Spleen (tissue), 11 donors: ENCODE measurements at regions not wholly inside any gene's neighbourhood (a gene's known extent, or its start where the extent isn't known, plus 50 kb on each side); places are given as distances from the start of the nearest gene placed in this dataset.

Source experiments
- DNase-seq: peaks from one replicate; pipeline ENCODE4 v3.0.0-alpha.2; 2020
- H3K27ac ChIP-seq, 8 donors: fragments of 200-600 bp; sonication (generic) in 7 of 8; 1 replicate in 4 of 8; 2 replicates in 4 of 8; pipeline versions ENCODE4 v1.5.0 to v1.8.0; 2016 to 2021; ENCODE audit warnings: inconsistent platforms in 4 of 8, mild to moderate bottlenecking in 4 of 8, moderate library complexity in 1 of 8
- H3K27me3 ChIP-seq, 7 donors: fragments of 200-600 bp; sonication (generic) in 6 of 7; replicated peaks in 1 of 7; 1 replicate in 4 of 7; 2 replicates in 3 of 7; pipeline versions ENCODE4 v1.5.0 to v1.8.0; 2016 to 2021; ENCODE audit warnings: inconsistent platforms in 3 of 7, mild to moderate bottlenecking in 1 of 7
- H3K36me3 ChIP-seq, 6 donors: fragments of 200-600 bp; sonication (generic) in 5 of 6; 1 replicate in 4 of 6; 2 replicates in 2 of 6; pipeline versions ENCODE4 v1.5.0 to v1.8.0; 2016 to 2021; ENCODE audit warnings: inconsistent platforms in 2 of 6
- H3K4me1 ChIP-seq, 6 donors: fragments of 200-600 bp; sonication (generic) in 5 of 6; 1 replicate in 3 of 6; 2 replicates in 3 of 6; pipeline versions ENCODE4 v1.5.0 to v1.8.0; 2016 to 2021; ENCODE audit warnings: inconsistent platforms in 3 of 6
- H3K4me3 ChIP-seq, 8 donors: fragments of 200-600 bp; sonication (generic) in 7 of 8; 1 replicate in 4 of 8; 2 replicates in 4 of 8; pipeline versions ENCODE4 v1.5.0 to v1.8.0; 2016 to 2021; ENCODE audit warnings: inconsistent platforms in 4 of 8, mild to moderate bottlenecking in 4 of 8, moderate library complexity in 2 of 8
- H3K9me3 ChIP-seq, 8 donors: fragments of 200-600 bp; sonication (generic) in 7 of 8; 1 replicate in 4 of 8; 2 replicates in 4 of 8; pipeline versions ENCODE4 v1.5.0 to v1.8.0; 2016 to 2021; ENCODE audit warnings: inconsistent platforms in 4 of 8
- POLR2A ChIP-seq, 3 donors: fragments of 450-650 bp; IDR thresholded peaks; one replicate each; pipeline ENCODE4 v1.5.1; 2017; ENCODE audit warnings: antibody characterized with exemption in 3 of 3, mild to moderate bottlenecking in 1 of 3
- POLR2AphosphoS5 ChIP-seq, 3 donors: sonication (generic); formaldehyde crosslinking; IDR thresholded peaks; one replicate each; pipeline ENCODE4 v1.5.1; 2017; ENCODE audit warnings: antibody characterized with exemption in 3 of 3
- WGBS, 5 donors: extraction: QIAGEN DNeasy Blood & Tissue Kit in 3 of 5; methylation state at CpG; one replicate each; pipeline versions ENCODE4 v1.1.5 to v1.1.7; 2013 to 2018; 5-methylcytosine and 5-hydroxymethylcytosine counted together
- intact Hi-C: fragments of 100-400 bp; cut with DNase I; formaldehyde crosslinking; loops from one replicate; pipeline ENCODE4 v1.15.0; 2023; ENCODE audit warnings: low total_unique reads
- TF ChIP-seq, protein P1 (sequence below), 11 experiments: fragments of 200-600 bp in 7 of 11; fragments of 450-650 bp in 4 of 11; sonication (generic) in 4 of 11; IDR thresholded peaks in 8 of 11; conservative IDR thresholded peaks in 3 of 11; 1 replicate in 7 of 11; 2 replicates in 4 of 11; pipeline versions ENCODE4 v1.4.0 to v1.8.0; 2016 to 2021; ENCODE audit warnings: antibody characterized with exemption in 11 of 11, inconsistent platforms in 4 of 11, mild to moderate bottlenecking in 1 of 11
- donor health status: healthy with polysubstance abuse.
- donor health status: DM: no; HTN: no; CAD: no; lungs with moderate emphysema.
- donor health status: DM: no; HTN: no; CAD: no.
- donor health status: Bipolar disorder and iron deficiency.
- donor health status: healthy.
- donor health status: DM: no; HTN: no; CAD: no.
- donor health status: DM: yes; HTN: yes; CAD: no.

DNA sequence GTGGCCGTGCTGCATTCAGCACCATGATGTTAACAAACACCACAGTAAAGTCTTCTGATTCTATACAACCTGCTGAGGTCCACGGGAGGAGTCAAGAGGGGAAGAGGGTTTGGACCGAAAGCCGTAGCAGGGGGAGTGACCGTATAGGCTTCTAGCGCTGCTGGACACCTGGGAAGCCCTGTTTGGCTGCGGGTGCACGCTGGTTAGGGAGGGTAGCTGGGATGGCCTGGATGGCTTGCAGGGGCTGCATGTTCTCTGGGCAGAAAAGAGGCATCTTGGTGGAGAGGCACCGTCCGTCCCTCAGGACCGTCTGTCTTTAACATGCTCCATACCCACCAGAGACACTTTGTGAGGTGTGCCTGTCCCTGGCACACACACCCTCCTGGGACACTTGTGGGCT lies 251.0 kb upstream of the IRX1 start:
- Histone ChIP-seq H3K27me3 (no peaks in the 10 kb centered on the region), H3K27ac (no peak overlapping the region), H3K4me3 (no peak overlapping the region), H3K4me1 (no peaks in the 10 kb centered on the region), H3K36me3 (no peaks in the 10 kb centered on the region), H3K9me3 (peaks cover 0 to 14% (median 0%) of the 10 kb centered on the region in 8 donors)
- TF ChIP-seq POLR2A (IDR thresholded peaks at IDR 0.05) (no peak), POLR2AphosphoS5 (IDR thresholded peaks at IDR 0.05) (no peak)
- TF ChIP-seq, protein P1, sequence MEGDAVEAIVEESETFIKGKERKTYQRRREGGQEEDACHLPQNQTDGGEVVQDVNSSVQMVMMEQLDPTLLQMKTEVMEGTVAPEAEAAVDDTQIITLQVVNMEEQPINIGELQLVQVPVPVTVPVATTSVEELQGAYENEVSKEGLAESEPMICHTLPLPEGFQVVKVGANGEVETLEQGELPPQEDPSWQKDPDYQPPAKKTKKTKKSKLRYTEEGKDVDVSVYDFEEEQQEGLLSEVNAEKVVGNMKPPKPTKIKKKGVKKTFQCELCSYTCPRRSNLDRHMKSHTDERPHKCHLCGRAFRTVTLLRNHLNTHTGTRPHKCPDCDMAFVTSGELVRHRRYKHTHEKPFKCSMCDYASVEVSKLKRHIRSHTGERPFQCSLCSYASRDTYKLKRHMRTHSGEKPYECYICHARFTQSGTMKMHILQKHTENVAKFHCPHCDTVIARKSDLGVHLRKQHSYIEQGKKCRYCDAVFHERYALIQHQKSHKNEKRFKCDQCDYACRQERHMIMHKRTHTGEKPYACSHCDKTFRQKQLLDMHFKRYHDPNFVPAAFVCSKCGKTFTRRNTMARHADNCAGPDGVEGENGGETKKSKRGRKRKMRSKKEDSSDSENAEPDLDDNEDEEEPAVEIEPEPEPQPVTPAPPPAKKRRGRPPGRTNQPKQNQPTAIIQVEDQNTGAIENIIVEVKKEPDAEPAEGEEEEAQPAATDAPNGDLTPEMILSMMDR (IDR thresholded peaks at IDR 0.05 in 8 of 11, conservative IDR thresholded peaks at IDR 0.05 in 3 of 11), result no peak
- 85 to 90% (median 89%) methylated on average over 10 to 11 of the region's 11 CpGs for WGBS, 5 donors
- DNase-seq, result peak; percentile 46
- intact Hi-C loops, result no loop called here

DNA sequence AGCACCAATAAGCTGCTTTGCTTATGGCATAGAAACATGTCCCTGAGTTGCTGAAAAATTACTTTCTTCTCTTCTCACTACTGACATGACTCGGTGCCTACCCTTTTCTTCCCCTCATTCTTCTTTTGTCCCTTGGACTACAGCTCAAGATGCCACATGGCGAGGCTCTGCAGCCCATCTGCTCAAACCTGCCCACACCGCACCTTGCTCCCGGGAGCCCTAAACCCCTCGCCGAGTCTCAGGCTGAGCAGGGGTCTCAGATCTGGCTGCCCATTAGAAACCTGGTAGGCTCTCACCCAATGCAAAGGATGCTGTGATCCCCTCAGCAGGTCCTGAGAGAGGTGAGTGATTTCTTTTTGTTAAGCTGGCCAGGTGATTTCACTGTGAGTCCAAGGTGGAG lies 251.7 kb upstream of the IRX1 start:
- DNase-seq, result peak; percentile 40
- 79 to 91% (median 88%) methylated on average over 6 of the region's 6 CpGs for WGBS, 5 donors
- intact Hi-C loops, result no loop called here
- Histone ChIP-seq H3K4me1 (no peaks in the 10 kb centered on the region), H3K36me3 (no peaks in the 10 kb centered on the region), H3K4me3 (no peak overlapping the region), H3K27ac (no peak overlapping the region), H3K27me3 (no peaks in the 10 kb centered on the region), H3K9me3 (peaks cover 0 to 14% (median 0%) of the 10 kb centered on the region in 8 donors)
- TF ChIP-seq, protein P1 (IDR thresholded peaks at IDR 0.05 in 8 of 11, conservative IDR thresholded peaks at IDR 0.05 in 3 of 11), result no peak
- TF ChIP-seq POLR2AphosphoS5 (IDR thresholded peaks at IDR 0.05), result no peak
- TF ChIP-seq POLR2A (IDR thresholded peaks at IDR 0.05), result no peak

DNA sequence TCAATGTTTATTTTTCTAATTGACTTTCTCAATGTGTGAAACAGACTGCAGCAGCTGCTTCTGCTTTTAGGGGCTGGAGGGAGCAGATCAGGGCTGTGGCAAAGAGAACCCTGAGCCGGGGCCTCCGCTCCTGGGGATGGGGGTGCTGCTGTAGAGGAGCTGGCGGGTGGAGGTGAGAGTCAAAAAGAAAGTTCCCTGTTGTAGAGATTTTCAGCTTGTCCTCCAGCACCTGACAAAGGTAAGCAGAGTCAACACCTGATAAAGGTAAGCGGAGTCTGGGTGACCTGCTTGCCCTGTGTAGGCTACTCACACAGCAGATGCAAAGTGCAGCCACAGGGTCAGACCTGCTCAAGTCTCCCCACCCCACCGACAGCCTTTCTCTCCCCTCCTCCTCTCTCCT lies 252.4 kb upstream of the IRX1 start:
- H3K27me3 ChIP-seq, result no peaks in the 10 kb centered on the region
- no peaks in the 10 kb centered on the region for H3K4me1 ChIP-seq
- H3K27ac ChIP-seq, result no peak overlapping the region
- WGBS, 5 donors, result 71 to 89% (median 76%) methylated on average over 5 of the region's 5 CpGs
- DNase-seq, result peak; percentile 41
- H3K9me3 ChIP-seq, result peaks cover 0 to 13% (median 0%) of the 10 kb centered on the region in 8 donors
- H3K36me3 ChIP-seq, result no peaks in the 10 kb centered on the region
- no peak for TF ChIP-seq POLR2AphosphoS5 (IDR thresholded peaks at IDR 0.05)
- TF ChIP-seq, protein P1 (IDR thresholded peaks at IDR 0.05 in 8 of 11, conservative IDR thresholded peaks at IDR 0.05 in 3 of 11), result no peak
- no peak for TF ChIP-seq POLR2A (IDR thresholded peaks at IDR 0.05)
- H3K4me3 ChIP-seq, result no peak overlapping the region
- intact Hi-C loops, result no loop called here

DNA sequence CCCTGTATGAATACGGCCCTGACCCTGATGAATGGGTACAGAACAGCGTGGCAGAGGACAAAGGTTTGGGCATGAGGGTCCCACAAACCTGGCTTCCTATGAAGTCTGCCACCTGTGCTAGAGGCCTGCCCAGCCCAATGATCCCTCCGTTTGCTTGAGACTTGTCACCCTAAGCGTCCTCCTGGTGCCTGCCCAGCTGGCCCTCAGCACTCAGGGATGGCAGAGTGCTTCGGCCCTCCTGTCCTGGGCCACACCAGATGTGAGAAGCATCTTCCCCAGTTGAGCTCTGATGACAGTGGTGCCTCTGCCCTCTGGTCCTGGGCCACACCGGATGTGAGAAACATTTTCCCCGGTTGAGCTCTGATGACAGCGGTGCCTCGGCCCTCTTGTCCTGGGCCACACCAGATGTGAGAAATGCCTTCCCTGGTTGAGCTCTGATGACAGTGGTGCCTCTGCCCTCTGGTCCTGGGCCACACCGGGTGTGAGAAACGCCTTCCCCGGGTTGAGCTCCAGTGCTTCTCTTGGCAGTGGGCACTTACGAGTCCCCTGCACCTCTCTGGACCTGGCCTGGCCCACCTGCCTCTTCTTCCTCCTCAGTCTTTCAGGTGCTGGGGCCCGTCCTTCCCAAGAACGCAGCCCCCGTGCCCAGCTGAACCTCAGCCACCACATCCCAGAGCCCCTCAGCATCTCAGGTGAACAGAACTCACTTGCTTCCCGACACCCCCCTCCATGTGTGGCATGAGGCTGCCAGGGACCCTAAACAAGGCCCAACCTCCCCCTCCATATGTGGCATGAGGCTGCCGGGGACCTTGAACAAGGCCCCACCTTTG lies 253.1 kb upstream of the IRX1 start:
- no peaks in the 10 kb centered on the region for H3K27me3 ChIP-seq
- WGBS, 5 donors, result 88 to 96% (median 91%) methylated on average over 11 to 18 of the region's 18 CpGs
- H3K4me3 ChIP-seq, result no peak overlapping the region
- peaks cover 0 to 9% (median 0%) of the 10 kb centered on the region in 8 donors for H3K9me3 ChIP-seq
- H3K36me3 ChIP-seq, result no peaks in the 10 kb centered on the region
- no peaks in the 10 kb centered on the region for H3K4me1 ChIP-seq
- TF ChIP-seq POLR2AphosphoS5 (IDR thresholded peaks at IDR 0.05) (no peak), POLR2A (IDR thresholded peaks at IDR 0.05) (no peak)
- TF ChIP-seq, protein P1 (IDR thresholded peaks at IDR 0.05 in 8 of 11, conservative IDR thresholded peaks at IDR 0.05 in 3 of 11), result no peak
- DNase-seq, result peak; percentile 69
- intact Hi-C loops, result no loop called here
- no peak overlapping the region for H3K27ac ChIP-seq
